RPMI8226 (cell line): ENCODE measurements at regions not wholly inside any gene's neighbourhood (a gene's known extent, or its start where the extent isn't known, plus 50 kb on each side); places are given as distances from the start of the nearest gene placed in this dataset.

Source experiments
- DNase-seq: peaks from one replicate; pipeline ENCODE4 v3.0.0-alpha.2; 2015

GRCh38 chr1:47555841-47556560 lies 118.2 kb downstream of the FOXD2 start:
- no peak for DNase-seq

GRCh38 chr1:47557066-47557465 lies 119.2 kb downstream of the FOXD2 start:
- no peak for DNase-seq

GRCh38 chr1:47558601-47559593 lies 121.1 kb downstream of the FOXD2 start:
- DNase-seq = no peak

GRCh38 chr1:47559944-47560695 lies 122.3 kb downstream of the FOXD2 start:
- no peak for DNase-seq

- no peak for DNase-seq
Measured at GRCh38 chr1:47561523-47562007, 123.7 kb downstream of the FOXD2 start.

- DNase-seq = no peak
Measured at GRCh38 chr1:47562147-47562546, 124.3 kb downstream of the FOXD2 start.

GRCh38 chr1:47562799-47563198 lies 125.0 kb downstream of the FOXD2 start:
- no peak for DNase-seq

- DNase-seq = no peak
Measured at GRCh38 chr1:47563201-47563600, 125.4 kb downstream of the FOXD2 start.

GRCh38 chr1:47564570-47564969 lies 126.7 kb downstream of the FOXD2 start:
- no peak for DNase-seq

- no peak for DNase-seq
Measured at GRCh38 chr1:47565092-47565491, 127.2 kb downstream of the FOXD2 start.

- DNase-seq = no peak
Measured at GRCh38 chr1:47565676-47566075, 127.8 kb downstream of the FOXD2 start.

- DNase-seq = no peak
Measured at GRCh38 chr1:47568763-47569162, 130.9 kb downstream of the FOXD2 start.

- no peak for DNase-seq
Measured at GRCh38 chr1:47569261-47569660, 131.4 kb downstream of the FOXD2 start.

GRCh38 chr1:47569681-47570470 lies 132.0 kb downstream of the FOXD2 start:
- no peak for DNase-seq

- DNase-seq = no peak
Measured at GRCh38 chr1:47571161-47571560, 133.3 kb downstream of the FOXD2 start.

GRCh38 chr1:47571952-47572351 lies 134.1 kb downstream of the FOXD2 start:
- DNase-seq = no peak

GRCh38 chr1:47572731-47573430 lies 135.0 kb downstream of the FOXD2 start:
- DNase-seq = no peak

- DNase-seq = no peak
Measured at GRCh38 chr1:47574451-47575165, 136.8 kb downstream of the FOXD2 start.

GRCh38 chr1:47575855-47576757 lies 138.3 kb downstream of the FOXD2 start:
- DNase-seq = no peak

- no peak for DNase-seq
Measured at GRCh38 chr1:47576758-47577115, 138.9 kb downstream of the FOXD2 start.
